Breast epithelium (tissue), 3 donors: ENCODE measurements at regions not wholly inside any gene's neighbourhood (a gene's known extent, or its start where the extent isn't known, plus 50 kb on each side); places are given as distances from the start of the nearest gene placed in this dataset.

Source experiments
- POLR2A ChIP-seq: fragments of 450-650 bp; IDR thresholded peaks from one replicate; pipeline ENCODE4 v1.6.1; 2016; ENCODE audit warnings: antibody characterized with exemption, mild to moderate bottlenecking, moderate library complexity
- POLR2AphosphoS5 ChIP-seq, 3 donors: sonication (generic); formaldehyde crosslinking; IDR thresholded peaks; one replicate each; pipeline ENCODE4 v1.6.1; 2017; ENCODE audit warnings: antibody characterized with exemption in 3 of 3
- TF ChIP-seq, protein P1 (sequence below), 3 donors: fragments of 450-650 bp; IDR thresholded peaks; one replicate each; pipeline ENCODE4 v1.5.1; 2016 to 2017; ENCODE audit warnings: antibody characterized with exemption in 3 of 3, mild to moderate bottlenecking in 3 of 3, moderate library complexity in 3 of 3

DNA sequence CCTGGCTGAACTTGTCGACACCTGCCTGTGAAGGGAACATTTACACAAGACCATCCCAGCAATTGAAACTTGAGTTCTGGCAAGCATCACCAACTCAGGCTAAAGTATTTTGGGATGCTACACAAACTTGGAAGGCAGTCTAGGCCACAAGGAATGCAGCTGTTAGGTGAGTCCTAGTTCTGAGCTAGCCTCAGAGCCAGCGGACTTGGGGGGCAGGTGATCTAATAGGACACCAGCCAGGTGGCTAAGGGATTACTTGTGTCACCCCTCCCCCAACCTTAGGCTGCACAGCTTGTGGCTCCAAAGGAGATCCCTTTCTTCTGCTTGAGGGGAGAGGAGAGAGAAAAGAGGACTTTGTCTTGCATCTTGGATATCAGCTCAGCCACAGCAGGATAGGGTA lies 62.3 kb upstream of the DKK2 start:
- TF ChIP-seq, protein P1, sequence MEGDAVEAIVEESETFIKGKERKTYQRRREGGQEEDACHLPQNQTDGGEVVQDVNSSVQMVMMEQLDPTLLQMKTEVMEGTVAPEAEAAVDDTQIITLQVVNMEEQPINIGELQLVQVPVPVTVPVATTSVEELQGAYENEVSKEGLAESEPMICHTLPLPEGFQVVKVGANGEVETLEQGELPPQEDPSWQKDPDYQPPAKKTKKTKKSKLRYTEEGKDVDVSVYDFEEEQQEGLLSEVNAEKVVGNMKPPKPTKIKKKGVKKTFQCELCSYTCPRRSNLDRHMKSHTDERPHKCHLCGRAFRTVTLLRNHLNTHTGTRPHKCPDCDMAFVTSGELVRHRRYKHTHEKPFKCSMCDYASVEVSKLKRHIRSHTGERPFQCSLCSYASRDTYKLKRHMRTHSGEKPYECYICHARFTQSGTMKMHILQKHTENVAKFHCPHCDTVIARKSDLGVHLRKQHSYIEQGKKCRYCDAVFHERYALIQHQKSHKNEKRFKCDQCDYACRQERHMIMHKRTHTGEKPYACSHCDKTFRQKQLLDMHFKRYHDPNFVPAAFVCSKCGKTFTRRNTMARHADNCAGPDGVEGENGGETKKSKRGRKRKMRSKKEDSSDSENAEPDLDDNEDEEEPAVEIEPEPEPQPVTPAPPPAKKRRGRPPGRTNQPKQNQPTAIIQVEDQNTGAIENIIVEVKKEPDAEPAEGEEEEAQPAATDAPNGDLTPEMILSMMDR (IDR thresholded peaks at IDR 0.05) = no peak
- TF ChIP-seq POLR2A = no peak
- TF ChIP-seq POLR2AphosphoS5 (IDR thresholded peaks at IDR 0.05) = no peak
